ENCODE measurements at regions not wholly inside any gene's neighbourhood (a gene's known extent, or its start where the extent isn't known, plus 50 kb on each side); places are given as distances from the start of the nearest gene placed in this dataset.

DNA sequence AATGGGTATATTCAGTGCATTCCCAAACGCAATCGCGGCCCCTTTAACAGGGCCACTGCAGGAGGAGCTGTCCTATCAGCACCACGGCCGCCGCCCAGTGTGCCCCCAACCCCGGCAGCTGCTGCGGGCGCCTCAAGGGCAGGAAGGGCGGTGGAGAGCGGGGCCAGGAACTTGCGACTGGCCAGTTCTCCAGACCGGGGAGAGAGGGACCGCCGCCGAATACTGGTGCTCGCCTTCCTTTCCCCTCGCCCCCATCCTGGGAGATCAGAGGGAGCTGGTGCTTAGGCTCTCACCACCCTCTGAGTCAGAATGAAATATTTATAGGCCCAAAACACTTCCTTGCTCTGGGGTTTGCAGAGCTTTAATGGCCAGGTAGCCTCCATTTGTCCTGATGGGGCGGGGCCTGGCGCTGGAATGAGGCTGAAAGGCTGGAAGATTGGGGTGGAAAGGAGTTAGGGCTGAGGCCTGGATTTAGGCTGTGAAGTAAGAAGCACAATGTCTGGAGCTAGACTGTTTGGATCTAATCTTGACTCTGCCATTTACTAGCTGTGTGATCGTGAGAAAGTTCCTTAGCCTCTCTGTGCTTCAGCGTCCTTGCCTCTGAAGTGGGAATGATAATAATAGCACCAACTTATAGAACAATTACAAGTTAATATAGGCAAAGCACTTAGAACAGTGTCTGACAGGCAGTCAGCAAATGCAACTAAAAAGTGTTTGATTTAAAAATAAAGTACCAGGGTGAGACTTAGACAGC, 75.5 kb downstream of the NAV1 start:
- TF ChIP-seq, protein P1, sequence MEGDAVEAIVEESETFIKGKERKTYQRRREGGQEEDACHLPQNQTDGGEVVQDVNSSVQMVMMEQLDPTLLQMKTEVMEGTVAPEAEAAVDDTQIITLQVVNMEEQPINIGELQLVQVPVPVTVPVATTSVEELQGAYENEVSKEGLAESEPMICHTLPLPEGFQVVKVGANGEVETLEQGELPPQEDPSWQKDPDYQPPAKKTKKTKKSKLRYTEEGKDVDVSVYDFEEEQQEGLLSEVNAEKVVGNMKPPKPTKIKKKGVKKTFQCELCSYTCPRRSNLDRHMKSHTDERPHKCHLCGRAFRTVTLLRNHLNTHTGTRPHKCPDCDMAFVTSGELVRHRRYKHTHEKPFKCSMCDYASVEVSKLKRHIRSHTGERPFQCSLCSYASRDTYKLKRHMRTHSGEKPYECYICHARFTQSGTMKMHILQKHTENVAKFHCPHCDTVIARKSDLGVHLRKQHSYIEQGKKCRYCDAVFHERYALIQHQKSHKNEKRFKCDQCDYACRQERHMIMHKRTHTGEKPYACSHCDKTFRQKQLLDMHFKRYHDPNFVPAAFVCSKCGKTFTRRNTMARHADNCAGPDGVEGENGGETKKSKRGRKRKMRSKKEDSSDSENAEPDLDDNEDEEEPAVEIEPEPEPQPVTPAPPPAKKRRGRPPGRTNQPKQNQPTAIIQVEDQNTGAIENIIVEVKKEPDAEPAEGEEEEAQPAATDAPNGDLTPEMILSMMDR (IDR thresholded peaks at IDR 0.05): no peak
- TF ChIP-seq POLR2A (IDR thresholded peaks at IDR 0.05): no peak
